NB4 (cell line): ENCODE measurements at regions not wholly inside any gene's neighbourhood (a gene's known extent, or its start where the extent isn't known, plus 50 kb on each side); places are given as distances from the start of the nearest gene placed in this dataset.

ENCODE experiments used
- DNase-seq: peaks from one replicate; pipeline ENCODE4 v3.0.0; 2010; ENCODE audit warnings: low read depth
- H3K4me3 ChIP-seq: one replicate; pipeline ENCODE4 v1.5.1; 2011; ENCODE audit warnings: mild to moderate bottlenecking, low read depth, low read length, moderate library complexity
- MYC ChIP-seq: IDR thresholded peaks from 2 replicates; pipeline ENCODE4 v1.6.1; 2011; ENCODE audit warnings: low read depth, low read length
- POLR2A ChIP-seq: IDR thresholded peaks from 2 replicates; pipeline ENCODE4 v1.6.1; 2011; ENCODE audit warnings: mild to moderate bottlenecking; ENCODE audit not compliant: insufficient read length; ENCODE audit errors: extremely low read depth
- TF ChIP-seq, protein P1 (sequence below): IDR thresholded peaks from one replicate; pipeline ENCODE4 v1.5.1; 2012; ENCODE audit warnings: low read depth, low read length
- TF ChIP-seq, protein P2 (sequence below): IDR thresholded peaks from 2 replicates; pipeline ENCODE4 v1.6.1; 2011; ENCODE audit warnings: low read depth, low read length

DNA sequence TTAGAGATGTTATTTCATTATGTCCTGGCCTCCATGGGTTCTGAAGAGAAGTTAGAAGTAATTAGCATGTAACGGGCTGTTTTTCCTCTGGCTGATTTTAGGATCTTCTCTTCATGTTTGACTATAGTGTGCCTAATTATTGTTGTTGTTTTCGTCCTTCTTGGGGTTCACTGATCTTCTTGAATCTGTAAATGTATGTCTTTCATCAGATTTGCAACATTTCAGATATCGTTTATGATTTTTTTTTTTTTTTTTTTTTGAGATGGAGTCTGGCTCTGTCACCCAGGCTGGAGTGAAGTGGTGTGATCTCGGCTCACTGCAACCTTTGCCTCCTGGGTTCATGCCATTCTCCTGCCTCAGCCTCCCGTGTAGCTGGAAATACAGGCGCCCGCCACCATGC, 246.7 kb downstream of the TFAP2C start:
- no peak for DNase-seq
- TF ChIP-seq POLR2A (no peak), MYC (no peak)
- TF ChIP-seq, protein P1, sequence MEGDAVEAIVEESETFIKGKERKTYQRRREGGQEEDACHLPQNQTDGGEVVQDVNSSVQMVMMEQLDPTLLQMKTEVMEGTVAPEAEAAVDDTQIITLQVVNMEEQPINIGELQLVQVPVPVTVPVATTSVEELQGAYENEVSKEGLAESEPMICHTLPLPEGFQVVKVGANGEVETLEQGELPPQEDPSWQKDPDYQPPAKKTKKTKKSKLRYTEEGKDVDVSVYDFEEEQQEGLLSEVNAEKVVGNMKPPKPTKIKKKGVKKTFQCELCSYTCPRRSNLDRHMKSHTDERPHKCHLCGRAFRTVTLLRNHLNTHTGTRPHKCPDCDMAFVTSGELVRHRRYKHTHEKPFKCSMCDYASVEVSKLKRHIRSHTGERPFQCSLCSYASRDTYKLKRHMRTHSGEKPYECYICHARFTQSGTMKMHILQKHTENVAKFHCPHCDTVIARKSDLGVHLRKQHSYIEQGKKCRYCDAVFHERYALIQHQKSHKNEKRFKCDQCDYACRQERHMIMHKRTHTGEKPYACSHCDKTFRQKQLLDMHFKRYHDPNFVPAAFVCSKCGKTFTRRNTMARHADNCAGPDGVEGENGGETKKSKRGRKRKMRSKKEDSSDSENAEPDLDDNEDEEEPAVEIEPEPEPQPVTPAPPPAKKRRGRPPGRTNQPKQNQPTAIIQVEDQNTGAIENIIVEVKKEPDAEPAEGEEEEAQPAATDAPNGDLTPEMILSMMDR = no peak
- TF ChIP-seq, protein P2, sequence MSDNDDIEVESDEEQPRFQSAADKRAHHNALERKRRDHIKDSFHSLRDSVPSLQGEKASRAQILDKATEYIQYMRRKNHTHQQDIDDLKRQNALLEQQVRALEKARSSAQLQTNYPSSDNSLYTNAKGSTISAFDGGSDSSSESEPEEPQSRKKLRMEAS = no peak
- H3K4me3 ChIP-seq = no peak overlapping the region

DNA sequence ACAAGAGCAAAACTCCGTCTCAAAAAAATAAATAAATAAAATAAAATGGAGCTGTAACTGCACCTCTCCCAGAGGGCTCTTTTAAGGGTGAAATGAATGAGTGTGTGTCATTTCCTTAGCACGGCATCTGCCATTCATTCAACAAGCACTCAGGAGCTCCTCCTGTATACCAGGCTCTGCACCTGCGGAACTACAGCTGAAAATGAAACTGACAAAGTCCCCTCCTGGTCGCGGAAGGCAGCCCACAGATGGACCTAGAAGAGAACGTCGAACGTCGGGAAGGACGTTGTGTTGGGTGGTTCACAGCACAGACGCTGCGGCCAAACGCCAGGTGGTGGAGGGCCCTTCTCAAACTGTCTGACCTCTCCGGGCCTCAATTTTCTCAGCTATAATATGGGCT, 256.4 kb downstream of the TFAP2C start:
- no peak for DNase-seq
- no peak overlapping the region for H3K4me3 ChIP-seq
- TF ChIP-seq MYC = no peak
- TF ChIP-seq, protein P2 = no peak
- no peak for TF ChIP-seq POLR2A
- TF ChIP-seq, protein P1 = no peak

DNA sequence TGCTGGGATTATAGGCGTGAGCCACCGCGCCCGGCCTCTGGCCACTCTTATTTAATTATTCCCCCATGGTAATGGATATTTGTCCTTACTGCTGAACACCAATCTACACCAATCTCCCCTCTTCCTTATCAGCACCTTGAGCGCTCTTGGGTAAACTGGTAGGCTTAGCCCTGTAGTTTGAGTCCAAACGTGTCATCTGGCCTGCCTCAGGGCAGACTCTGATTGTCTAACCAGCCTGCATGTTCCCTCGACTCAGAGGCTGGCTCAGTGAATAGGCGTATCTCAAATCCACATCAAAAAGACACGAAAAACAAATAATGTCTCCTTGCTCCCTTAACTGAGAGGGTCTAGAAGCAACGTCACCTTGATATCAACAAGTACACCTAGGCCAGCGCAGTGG, 260.9 kb downstream of the TFAP2C start:
- TF ChIP-seq, protein P1 = no peak
- no peak for TF ChIP-seq POLR2A
- no peak for TF ChIP-seq MYC
- TF ChIP-seq, protein P2 = no peak
- no peak for DNase-seq
- no peak overlapping the region for H3K4me3 ChIP-seq

DNA sequence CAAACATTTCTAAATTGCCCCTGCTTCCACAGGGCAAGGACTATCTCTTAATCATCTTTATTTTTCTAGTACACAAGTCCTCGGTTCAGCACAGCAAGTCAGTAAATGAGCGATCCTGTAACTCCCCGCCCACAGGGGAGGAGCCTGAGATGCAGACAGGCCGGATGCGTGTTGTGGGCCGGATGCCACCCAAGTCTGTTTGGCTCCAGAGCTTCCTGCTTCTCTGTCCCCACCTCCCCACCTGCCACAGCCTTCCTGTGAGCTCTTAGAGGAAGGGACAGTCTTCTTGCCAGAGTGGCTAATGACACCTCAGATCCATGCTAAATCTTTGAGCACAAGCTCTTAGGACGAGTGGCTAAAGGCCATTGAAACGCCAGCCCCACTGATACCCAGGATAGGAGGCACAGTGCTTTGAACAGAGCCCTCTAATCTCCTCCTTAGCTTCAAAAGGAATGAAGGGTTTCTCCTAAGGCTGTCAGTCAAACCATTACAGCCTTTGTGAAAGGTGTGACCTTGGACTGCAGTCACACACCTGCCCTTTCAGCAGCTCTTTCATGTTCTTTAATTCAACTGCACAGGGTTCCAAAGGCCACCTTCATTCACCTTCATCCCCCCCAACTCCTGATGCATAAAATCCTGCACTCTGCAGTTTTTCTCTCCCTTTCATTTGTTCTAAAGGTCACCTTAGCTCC, 264.3 kb downstream of the TFAP2C start:
- TF ChIP-seq, protein P2 = no peak
- TF ChIP-seq, protein P1 = no peak
- TF ChIP-seq POLR2A (no peak), MYC (no peak)
- peak; percentile 43 for DNase-seq
- no peak overlapping the region for H3K4me3 ChIP-seq

DNA sequence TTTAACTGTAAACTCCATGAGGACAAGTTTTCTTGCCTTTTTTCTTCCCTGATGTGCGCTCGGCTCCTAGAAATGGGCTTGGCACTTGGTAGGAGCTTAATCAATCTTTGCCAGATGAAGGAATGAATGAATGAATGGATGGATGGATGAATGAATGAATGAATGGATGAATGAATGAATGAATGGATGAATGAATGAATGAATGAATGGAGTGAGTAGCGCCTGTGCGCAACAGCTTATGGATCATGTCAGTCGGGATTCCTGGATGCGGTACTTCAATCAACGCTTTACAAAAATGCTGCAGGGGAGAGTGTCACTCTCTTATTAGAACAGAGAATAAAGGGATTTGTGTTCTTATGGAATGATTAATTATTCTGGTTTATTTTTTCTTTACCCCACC, 267.3 kb downstream of the TFAP2C start:
- no peak overlapping the region for H3K4me3 ChIP-seq
- DNase-seq = no peak
- TF ChIP-seq POLR2A = no peak
- TF ChIP-seq, protein P2 = no peak
- TF ChIP-seq, protein P1 = no peak
